IMR-90 (cell line): ENCODE measurements at regions not wholly inside any gene's neighbourhood (a gene's known extent, or its start where the extent isn't known, plus 50 kb on each side); places are given as distances from the start of the nearest gene placed in this dataset.

ENCODE experiments used
- ATAC-seq: fragments of 200-7000 bp; cut with Tn5 transposase; 2 replicates; pipeline ENCODE4 v1.9.1; 2020; ENCODE audit warnings: low read depth, mild to moderate bottlenecking, moderate library complexity
- BruUV-seq: library from RNA; stranded (reverse); fragments of 400-500 nt; replicated peaks from 2 replicates; lab custom pipeline; 2021; lab: Mats Ljungman, UMichigan
- CTCF ChIA-PET: fragments of 300-600 bp; formaldehyde crosslinking; extraction: SDS; loops from one replicate; lab custom pipeline; 2021; ENCODE audit warnings: antibody characterized with exemption; lab: Yijun Ruan, JAX
- POLR2A ChIA-PET: fragments of 300-600 bp; sonication (Branson Sonifier 250); formaldehyde crosslinking; loops from one replicate; lab custom pipeline; 2022; ENCODE audit warnings: antibody characterized with exemption; ENCODE audit not compliant: unreplicated experiment; lab: Charles Lee
- DNase-seq: peaks from one replicate; pipeline ENCODE4 v3.0.0; 2013
- H2AFZ ChIP-seq: replicated peaks from 2 replicates; pipeline ENCODE3; 2013; ENCODE audit warnings: low read length, mild to moderate bottlenecking; ENCODE audit not compliant: poor library complexity
- H2AK5ac ChIP-seq: 2 replicates; pipeline ENCODE4 v1.6.1; 2013; ENCODE audit warnings: low read depth, low read length, inconsistent platforms
- H2AK9ac ChIP-seq: replicated peaks from 2 replicates; pipeline ENCODE3; 2013; ENCODE audit warnings: mild to moderate bottlenecking, low read depth, low read length, moderate library complexity; ENCODE audit not compliant: poor library complexity
- H2BK120ac ChIP-seq: 2 replicates; pipeline ENCODE4 v1.6.1; 2013; ENCODE audit warnings: low read depth, low read length, inconsistent platforms
- H2BK15ac ChIP-seq: 3 replicates; pipeline ENCODE4 v1.6.1; 2013; ENCODE audit warnings: low read depth, low read length, inconsistent platforms
- H2BK20ac ChIP-seq: 2 replicates; pipeline ENCODE4 v1.6.1; 2013; ENCODE audit warnings: low read depth, mild to moderate bottlenecking, inconsistent platforms, low read length, moderate library complexity
- H2BK5ac ChIP-seq: 2 replicates; pipeline ENCODE4 v1.6.1; 2013; ENCODE audit warnings: mild to moderate bottlenecking, low read depth, low read length, inconsistent platforms; ENCODE audit not compliant: poor library complexity, severe bottlenecking
- H3K14ac ChIP-seq: replicated peaks from 2 replicates; pipeline ENCODE4 v1.6.1; 2013; ENCODE audit warnings: low read depth, low read length, inconsistent platforms
- H3K18ac ChIP-seq: 2 replicates; pipeline ENCODE4 v1.6.1; 2013; ENCODE audit warnings: low read depth, low read length, control low read depth
- H3K23ac ChIP-seq: 2 replicates; pipeline ENCODE4 v1.6.1; 2013; ENCODE audit warnings: low read depth, low read length, inconsistent platforms
- H3K27ac ChIP-seq: 2 replicates; pipeline ENCODE4 v1.5.1; 2013; ENCODE audit warnings: mild to moderate bottlenecking, control low read depth, low read length; ENCODE audit not compliant: insufficient read depth
- H3K27me3 ChIP-seq: 2 replicates; pipeline ENCODE4 v1.6.1; 2013; ENCODE audit warnings: low read length; ENCODE audit not compliant: control insufficient read depth, insufficient read depth
- H3K36me3 ChIP-seq: 2 replicates; pipeline ENCODE4 v1.6.1; 2013; ENCODE audit warnings: low read length, mixed read lengths; ENCODE audit not compliant: control insufficient read depth, insufficient read depth
- H3K4ac ChIP-seq: 2 replicates; pipeline ENCODE4 v1.6.1; 2013; ENCODE audit warnings: low read depth, low read length, inconsistent platforms
- H3K4me1 ChIP-seq: 2 replicates; pipeline ENCODE4 v1.6.1; 2013; ENCODE audit warnings: low read length, mixed read lengths; ENCODE audit not compliant: control insufficient read depth, insufficient read depth
- H3K4me2 ChIP-seq: 2 replicates; pipeline ENCODE4 v1.6.1; 2013; ENCODE audit warnings: low read depth, mild to moderate bottlenecking, control low read depth, low read length, moderate library complexity
- H3K4me3 ChIP-seq: 2 replicates; pipeline ENCODE4 v1.5.1; 2013; ENCODE audit warnings: low read depth, mild to moderate bottlenecking, control low read depth, low read length, moderate library complexity; ENCODE audit not compliant: insufficient read depth
- H3K56ac ChIP-seq: 2 replicates; pipeline ENCODE4 v1.6.1; 2013; ENCODE audit warnings: low read length, inconsistent platforms; ENCODE audit not compliant: insufficient read depth; ENCODE audit errors: extremely low read depth
- H3K79me1 ChIP-seq, 2 experiments: 2 replicates each; pipeline ENCODE4 v1.6.1; 2013; ENCODE audit warnings: low read length in 2 of 2, inconsistent platforms in 1 of 2, low read depth in 1 of 2
- H3K9ac ChIP-seq: 2 replicates; pipeline ENCODE4 v1.6.1; 2013; ENCODE audit warnings: low read depth, low read length, control low read depth
- H3K9me1 ChIP-seq: 2 replicates; pipeline ENCODE4 v1.6.1; 2013; ENCODE audit warnings: low read length, inconsistent platforms; ENCODE audit not compliant: insufficient read depth
- H3K9me3 ChIP-seq: 2 replicates; pipeline ENCODE4 v1.6.1; 2013; ENCODE audit warnings: low read length; ENCODE audit not compliant: control insufficient read depth, insufficient read depth
- H4K20me1 ChIP-seq: 2 replicates; pipeline ENCODE4 v1.6.1; 2013; ENCODE audit warnings: low read length, inconsistent platforms; ENCODE audit not compliant: insufficient read depth
- H4K5ac ChIP-seq: 2 replicates; pipeline ENCODE4 v1.6.1; 2013; ENCODE audit warnings: mild to moderate bottlenecking, low read depth, low read length, control low read depth
- H4K8ac ChIP-seq, 2 experiments: 2 replicates each; pipeline ENCODE4 v1.6.1; 2013; ENCODE audit warnings: low read depth in 2 of 2, low read length in 2 of 2, control low read depth in 1 of 2, inconsistent platforms in 1 of 2
- H4K91ac ChIP-seq: 2 replicates; pipeline ENCODE4 v1.6.1; 2013; ENCODE audit warnings: low read depth, low read length, inconsistent platforms; ENCODE audit not compliant: insufficient read depth
- BHLHE40 ChIP-seq: fragments of 150-350 bp; IDR thresholded peaks from 2 replicates; pipeline ENCODE4 v1.6.1; 2016; ENCODE audit warnings: mild to moderate bottlenecking, low read depth, low read length
- CEBPB ChIP-seq: IDR thresholded peaks from 2 replicates; pipeline ENCODE4 v1.6.1; 2012; ENCODE audit warnings: low read depth, low read length, improper control_type of control experiment
- CHD1 ChIP-seq: IDR thresholded peaks from 2 replicates; pipeline ENCODE4 v1.6.1; 2012; ENCODE audit warnings: low read depth, low read length, improper control_type of control experiment
- CTCF ChIP-seq: conservative IDR thresholded peaks from 2 replicates; pipeline ENCODE4 v1.5.1; 2012; ENCODE audit warnings: mild to moderate bottlenecking, low read depth, low read length, improper control_type of control experiment
- FOS ChIP-seq: fragments of 150-350 bp; IDR thresholded peaks from 2 replicates; pipeline ENCODE4 v1.6.1; 2016; ENCODE audit warnings: low read depth, low read length
- MAFK ChIP-seq: IDR thresholded peaks from 2 replicates; pipeline ENCODE4 v1.6.1; 2012; ENCODE audit warnings: low read depth, low read length, improper control_type of control experiment
- POLR2A ChIP-seq: IDR thresholded peaks from 2 replicates; pipeline ENCODE4 v1.6.1; 2012; ENCODE audit warnings: mild to moderate bottlenecking, low read depth, low read length
- RAD21 ChIP-seq: IDR thresholded peaks from 2 replicates; pipeline ENCODE4 v1.6.1; 2012; ENCODE audit warnings: low read length, improper control_type of control experiment
- RCOR1 ChIP-seq: IDR thresholded peaks from 2 replicates; pipeline ENCODE4 v1.6.1; 2012; ENCODE audit warnings: mild to moderate bottlenecking, low read length, improper control_type of control experiment; ENCODE audit not compliant: insufficient replicate concordance
- RFX5 ChIP-seq: IDR thresholded peaks from 2 replicates; pipeline ENCODE4 v1.8.0; 2012; ENCODE audit warnings: low read depth, mild to moderate bottlenecking, low read length, moderate library complexity
- SMC3 ChIP-seq: fragments of 150-350 bp; IDR thresholded peaks from 2 replicates; pipeline ENCODE4 v1.6.1; 2016; ENCODE audit warnings: low read depth, mild to moderate bottlenecking, antibody characterized with exemption, low read length, moderate library complexity
- WGBS, 2 experiments: methylation state at CpG; one replicate each; pipeline versions ENCODE4 v1.1.5 to v1.1.7; 2013; ENCODE audit warnings: missing lambda C conversion rate in 2 of 2; ENCODE audit not compliant: insufficient read length in 1 of 2; ENCODE audit errors: extremely low coverage in 2 of 2; 5-methylcytosine and 5-hydroxymethylcytosine counted together
- dilution Hi-C: fragments of 300-500 bp; cut with HindIII; formaldehyde crosslinking; loops from one replicate; pipeline ENCODE4 v1.14.3; 2018; ENCODE audit warnings: low sequenced_read_pairs; ENCODE audit not compliant: unreplicated experiment
- in situ Hi-C: fragments of 300-500 bp; cut with MboI; formaldehyde crosslinking; loops from 3 replicates; pipeline ENCODE4 v1.14.3; 2019; ENCODE audit warnings: low sequenced_read_pairs, inconsistent platforms, mixed read lengths
- intact Hi-C: fragments of 100-400 bp; cut with micrococcal nuclease; formaldehyde crosslinking; loops from 2 replicates; pipeline ENCODE4 v1.10.0; 2022
- TF ChIP-seq, protein P1 (sequence below): fragments of 150-350 bp; IDR thresholded peaks from 2 replicates; pipeline ENCODE4 v1.6.1; 2016; ENCODE audit warnings: low read depth, mild to moderate bottlenecking, low read length, moderate library complexity, borderline replicate concordance

DNA sequence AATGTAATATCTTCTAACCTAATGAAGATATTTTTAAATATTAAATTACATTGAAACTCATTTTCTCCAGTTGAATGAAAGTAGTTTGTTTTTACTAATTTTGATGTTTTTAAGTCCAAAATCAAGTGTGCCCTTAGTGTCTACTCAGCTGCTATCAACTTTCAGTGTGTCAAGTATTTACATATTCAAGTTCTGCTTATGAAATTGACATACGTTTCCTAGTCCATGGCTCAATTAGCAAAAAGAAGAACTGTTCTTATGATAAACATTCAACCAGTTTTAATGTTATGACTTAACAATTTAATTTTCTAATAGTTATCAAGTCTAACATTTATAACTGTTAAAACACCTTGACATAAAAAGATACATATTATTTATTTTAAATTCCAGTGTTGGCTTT is 137.1 kb downstream of the DUSP6 start:
- Histone ChIP-seq H4K91ac (no peak overlapping the region), H2BK120ac (no peak overlapping the region), H3K36me3 (no peaks in the 10 kb centered on the region), H3K14ac (no peak overlapping the region), H2AK9ac (no peak overlapping the region), H2AFZ (no peak overlapping the region), H4K20me1 (no peaks in the 10 kb centered on the region), H4K5ac (no peak overlapping the region), H3K4me2 (no peak overlapping the region), H3K4me1 (peaks cover 9% of the 10 kb centered on the region), H3K9me1 (no peaks in the 10 kb centered on the region), H3K27me3 (no peaks in the 10 kb centered on the region), H3K18ac (no peak overlapping the region), H2BK15ac (no peak overlapping the region), H3K23ac (no peak overlapping the region), H2AK5ac (no peak overlapping the region), H3K9me3 (no peaks in the 10 kb centered on the region), H2BK5ac (no peak overlapping the region), H4K8ac (no peak overlapping the region), H3K4me3 (no peak overlapping the region), H2BK20ac (no peak overlapping the region), H3K56ac (no peak overlapping the region), H3K27ac (no peak overlapping the region), H3K4ac (no peak overlapping the region), H3K79me1 (no peaks in the 10 kb centered on the region), H3K9ac (no peak overlapping the region)
- CTCF ChIA-PET: no interaction called here
- POLR2A ChIA-PET: no interaction called here
- dilution Hi-C loops: no loop called here
- BruUV-seq: no TSS peak
- DNase-seq: no peak
- intact Hi-C loops: no loop called here
- in situ Hi-C loops: no loop called here
- ATAC-seq: no peak
- no CpG with 5 or more reads among the region's 1 CpG for WGBS, 2 experiments
- TF ChIP-seq SMC3: no peak
- no peak for TF ChIP-seq CTCF
- no peak for TF ChIP-seq BHLHE40
- TF ChIP-seq CEBPB: no peak
- no peak for TF ChIP-seq RCOR1
- no peak for TF ChIP-seq POLR2A
- TF ChIP-seq RAD21: no peak
- TF ChIP-seq MAFK: no peak
- TF ChIP-seq, protein P1, sequence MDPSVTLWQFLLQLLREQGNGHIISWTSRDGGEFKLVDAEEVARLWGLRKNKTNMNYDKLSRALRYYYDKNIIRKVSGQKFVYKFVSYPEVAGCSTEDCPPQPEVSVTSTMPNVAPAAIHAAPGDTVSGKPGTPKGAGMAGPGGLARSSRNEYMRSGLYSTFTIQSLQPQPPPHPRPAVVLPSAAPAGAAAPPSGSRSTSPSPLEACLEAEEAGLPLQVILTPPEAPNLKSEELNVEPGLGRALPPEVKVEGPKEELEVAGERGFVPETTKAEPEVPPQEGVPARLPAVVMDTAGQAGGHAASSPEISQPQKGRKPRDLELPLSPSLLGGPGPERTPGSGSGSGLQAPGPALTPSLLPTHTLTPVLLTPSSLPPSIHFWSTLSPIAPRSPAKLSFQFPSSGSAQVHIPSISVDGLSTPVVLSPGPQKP: no peak
- TF ChIP-seq RFX5: no peak
- TF ChIP-seq CHD1: no peak
- no peak for TF ChIP-seq FOS
